ENCODE measurements at regions not wholly inside any gene's neighbourhood (a gene's known extent, or its start where the extent isn't known, plus 50 kb on each side); places are given as distances from the start of the nearest gene placed in this dataset.

- Histone ChIP-seq H3T11ph (ENCODE audit: low read length) (no peak overlapping the region), H3K9ac (ENCODE audit: extremely low read depth, insufficient read length, low read length) (no peak overlapping the region), H3K27me3 (ENCODE audit: insufficient read depth, low read length) (no peaks in the 10 kb centered on the region), H2BK12ac (ENCODE audit: insufficient read length, low read depth, low read length) (no peak overlapping the region), H4K5ac (ENCODE audit: insufficient read length, low read depth, low read length) (no peak overlapping the region), H3K4ac (ENCODE audit: low read depth, low read length) (no peak overlapping the region), H3K56ac (ENCODE audit: insufficient read length, low read depth, low read length) (no peak overlapping the region), H3K18ac (ENCODE audit: insufficient read length, low read depth, low read length) (no peak overlapping the region), H4K91ac (ENCODE audit: insufficient read length, low read depth, low read length) (no peak overlapping the region), H2BK20ac (ENCODE audit: low read depth, low read length, poor library complexity, severe bottlenecking) (no peak overlapping the region), H2AFZ (ENCODE audit: low read length) (no peak overlapping the region), H2BK15ac (ENCODE audit: low read depth, low read length) (no peak overlapping the region), H4K20me1 (ENCODE audit: control insufficient read depth, insufficient read depth, insufficient read length) (no peaks in the 10 kb centered on the region), H3K23me2 (ENCODE audit: insufficient read length, low read depth, low read length, poor library complexity, severe bottlenecking) (no peaks in the 10 kb centered on the region), H2AK5ac (ENCODE audit: insufficient read length, low read length) (no peak overlapping the region), H3K27ac (ENCODE audit: insufficient read length, low read depth, low read length) (no peak overlapping the region), H3K4me2 (ENCODE audit: insufficient read depth, insufficient read length, low read length) (no peak overlapping the region), H2BK120ac (ENCODE audit: low read depth, low read length, poor library complexity, severe bottlenecking) (no peak overlapping the region), H4K8ac (replicated peaks; ENCODE audit: insufficient read length, low read depth, low read length) (no peak overlapping the region), H3K9me3 (ENCODE audit: control insufficient read depth, low read depth, low read length) (no peaks in the 10 kb centered on the region), H3K79me1 (ENCODE audit: insufficient read depth, low read depth, low read length, poor library complexity, severe bottlenecking) (no peaks in the 10 kb centered on the region), H3K4me1 (ENCODE audit: insufficient read depth, low read length) (no peaks in the 10 kb centered on the region), H2BK5ac (ENCODE audit: insufficient read length, low read length) (no peak overlapping the region), H3K79me2 (ENCODE audit: insufficient read depth, low read length) (no peaks in the 10 kb centered on the region), H3K23ac (ENCODE audit: insufficient read length, low read depth, low read length) (no peak overlapping the region), H3K14ac (ENCODE audit: insufficient read depth, low read length) (no peak overlapping the region)
- Mint-ChIP-seq H3K27ac (no peak overlapping the region), H3K4me1 (no peaks in the 10 kb centered on the region), H3K27me3 (ENCODE audit: low read depth) (no peaks in the 10 kb centered on the region; the same call in none of the 2 replicates), H3K36me3 (ENCODE audit: insufficient read depth in 1 of 3, low read depth in 3 of 3) (peaks cover 0 to 5% (median 0%) of the 10 kb centered on the region in 3 experiments; a peak in 2 of 7 replicates), H3K9me3 (no peaks in the 10 kb centered on the region; a peak in 1 of 5 replicates), H3K4me3 (no peak overlapping the region)
- DNase-seq = no peak
- TF ChIP-seq CTCF (conservative IDR thresholded peaks at IDR 0.05) = no peak
These were observed 231.6 kb upstream of the TNC start for GRCh38 chr9:115349542-115349941.
